ENCODE measurements at regions not wholly inside any gene's neighbourhood (a gene's known extent, or its start where the extent isn't known, plus 50 kb on each side); places are given as distances from the start of the nearest gene placed in this dataset.

DNA sequence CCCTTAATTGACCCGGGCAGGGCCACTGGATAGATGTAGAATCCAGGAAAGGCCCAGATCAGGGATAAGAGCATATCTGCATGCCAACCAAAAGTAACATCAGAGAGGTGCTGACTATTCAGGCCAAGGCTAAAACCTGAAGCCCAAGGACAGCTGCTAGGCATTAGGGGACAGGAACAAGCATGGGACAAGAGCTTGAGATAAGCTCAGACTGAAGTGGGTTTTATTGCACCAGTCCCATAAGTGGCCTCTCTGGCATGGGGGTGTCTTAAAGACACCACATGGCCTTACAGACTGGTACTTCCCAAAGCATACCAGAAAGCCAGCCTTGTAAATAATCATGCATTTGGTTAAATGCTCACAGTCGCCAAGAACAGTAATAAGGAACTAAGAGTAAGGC lies 376.1 kb downstream of the FBXW7 start:
- DNase-seq (ENCODE audit: low spot score) = no peak

DNA sequence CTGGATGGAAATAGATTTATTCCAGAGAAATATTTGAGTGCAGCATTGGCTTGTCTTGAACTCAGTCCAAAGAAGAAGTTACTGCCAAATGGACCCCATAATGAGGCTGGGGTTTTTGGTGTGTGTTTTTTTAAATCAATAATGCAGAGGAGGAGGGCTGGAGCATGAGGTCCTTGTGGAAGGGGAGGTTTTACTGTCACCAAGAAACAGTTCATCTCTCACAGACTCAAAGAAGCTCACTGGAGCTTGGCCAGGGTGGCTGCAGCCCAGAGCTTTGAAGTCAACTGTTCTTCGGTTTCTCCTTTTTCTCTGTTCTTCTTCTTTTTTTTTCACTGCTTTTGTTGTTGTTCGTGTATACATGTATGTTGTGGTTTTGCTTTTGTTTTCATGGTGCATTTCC lies 377.7 kb downstream of the FBXW7 start:
- DNase-seq (ENCODE audit: low spot score) = no peak

DNA sequence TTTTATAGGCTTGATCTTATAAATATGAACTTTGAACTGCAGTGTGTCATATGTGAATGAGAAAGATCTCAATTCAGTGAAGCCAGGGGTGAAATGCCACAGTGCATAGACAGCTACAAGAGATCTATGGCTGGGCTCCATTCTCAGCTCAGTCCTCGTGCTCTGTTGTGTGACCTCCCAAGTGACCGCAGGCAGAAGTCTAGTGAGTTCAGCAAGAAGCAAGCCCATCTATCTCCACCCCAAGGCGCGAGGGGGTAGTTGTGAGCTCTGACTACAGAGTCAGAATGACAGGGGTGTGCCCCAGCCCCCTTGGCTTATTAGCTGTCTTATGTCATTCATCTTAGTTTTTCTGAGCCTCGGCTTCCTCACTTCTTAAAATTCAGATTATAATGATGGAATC lies 378.3 kb downstream of the FBXW7 start:
- DNase-seq (ENCODE audit: low spot score) = no peak

DNA sequence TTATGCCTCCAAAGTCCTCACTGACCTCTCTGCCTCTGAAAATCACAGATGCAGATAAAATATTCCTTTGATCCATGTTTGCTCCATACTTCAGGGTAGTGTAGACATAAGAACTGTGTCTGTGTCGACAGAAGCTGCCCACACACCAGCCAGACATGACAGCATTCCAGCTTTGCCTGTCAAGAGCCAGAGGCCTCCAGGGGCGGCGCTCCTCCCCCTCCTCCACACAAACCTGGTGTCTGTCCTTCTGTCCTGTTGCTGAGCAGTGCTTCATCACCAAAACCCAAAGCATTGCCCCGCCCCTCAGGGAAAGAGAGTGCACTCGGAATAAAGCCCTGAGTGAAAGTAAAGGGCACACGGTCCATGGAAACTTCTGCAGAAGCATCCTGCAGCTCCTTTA lies 379.4 kb downstream of the FBXW7 start:
- peak; percentile 23 for DNase-seq (ENCODE audit: low spot score)

DNA sequence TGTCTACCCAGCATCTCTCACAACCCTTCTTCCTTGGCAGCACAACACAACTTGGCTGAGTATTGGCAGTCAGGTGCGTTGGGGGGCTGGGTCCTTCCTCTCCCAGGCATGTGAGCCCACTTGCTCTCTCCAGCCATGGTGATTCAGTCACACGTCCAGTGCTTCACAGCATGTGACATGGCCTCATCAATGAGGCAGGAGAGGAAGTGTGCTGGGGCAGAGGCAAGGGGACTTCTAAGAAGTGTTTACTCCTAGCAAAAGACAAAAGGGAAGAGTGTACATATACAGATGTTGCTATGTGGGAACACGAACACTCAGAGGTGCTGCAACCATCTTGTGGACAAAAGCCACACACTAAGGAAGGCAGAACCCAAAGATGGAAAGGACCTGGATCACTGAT lies 380.8 kb downstream of the FBXW7 start:
- DNase-seq (ENCODE audit: low spot score) = no peak

DNA sequence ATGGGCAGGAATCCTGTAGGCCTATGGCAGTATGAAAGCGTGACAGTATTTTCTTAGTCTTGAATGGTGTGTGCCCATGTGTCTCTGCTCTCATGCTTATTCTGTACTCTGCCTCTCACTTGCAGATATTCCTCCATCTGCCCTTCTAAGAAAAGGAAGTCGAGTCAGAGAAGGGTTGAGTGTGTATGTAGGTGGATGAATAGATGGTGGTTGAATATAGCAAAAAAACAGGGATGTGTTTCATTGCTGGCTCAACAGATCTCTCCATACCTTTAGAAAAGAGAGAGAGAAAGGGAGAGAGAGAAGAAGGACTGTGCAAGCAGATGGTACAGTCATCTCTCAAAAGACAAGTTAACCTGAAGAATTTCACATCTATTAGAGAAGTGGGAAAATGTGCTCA lies 381.5 kb downstream of the FBXW7 start:
- no peak for DNase-seq (ENCODE audit: low spot score)

DNA sequence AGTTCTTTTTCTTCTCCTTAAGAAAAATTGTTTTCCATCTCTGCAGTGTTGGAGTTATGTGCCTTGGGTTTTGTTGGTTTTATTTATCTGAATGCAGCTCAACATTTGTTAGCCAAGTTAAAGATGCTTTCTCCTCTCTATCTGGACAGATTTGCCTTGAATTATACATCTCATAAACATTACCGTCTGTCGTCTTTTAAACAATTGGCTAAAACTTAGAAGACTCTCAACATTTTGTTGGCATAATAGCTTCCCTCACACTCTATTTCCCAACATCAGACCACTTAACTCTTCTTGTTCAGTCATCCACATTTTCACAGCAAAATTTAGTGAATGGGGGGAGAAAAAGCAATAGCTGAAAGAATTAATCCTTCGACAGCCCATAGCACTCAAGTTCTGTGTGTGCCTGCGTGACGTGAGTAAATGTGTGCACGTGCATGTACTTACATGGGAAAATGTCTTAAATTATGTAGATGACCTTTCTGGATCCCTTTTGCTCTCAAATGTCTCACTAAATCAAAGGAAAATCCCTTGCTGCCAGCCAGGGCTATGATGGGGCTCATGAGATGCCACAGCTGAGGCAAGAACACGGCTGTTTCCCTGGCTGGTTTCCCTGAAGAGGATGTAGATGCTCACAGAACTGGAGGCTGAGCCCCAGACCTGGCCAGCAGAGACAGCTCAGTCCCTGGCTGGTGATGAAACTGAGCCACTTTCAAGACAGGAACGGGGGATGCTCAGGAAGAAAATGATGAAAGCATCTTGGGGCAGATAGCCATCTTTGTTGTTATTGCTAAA lies 382.2 kb downstream of the FBXW7 start:
- DNase-seq (ENCODE audit: low spot score) = no peak

DNA sequence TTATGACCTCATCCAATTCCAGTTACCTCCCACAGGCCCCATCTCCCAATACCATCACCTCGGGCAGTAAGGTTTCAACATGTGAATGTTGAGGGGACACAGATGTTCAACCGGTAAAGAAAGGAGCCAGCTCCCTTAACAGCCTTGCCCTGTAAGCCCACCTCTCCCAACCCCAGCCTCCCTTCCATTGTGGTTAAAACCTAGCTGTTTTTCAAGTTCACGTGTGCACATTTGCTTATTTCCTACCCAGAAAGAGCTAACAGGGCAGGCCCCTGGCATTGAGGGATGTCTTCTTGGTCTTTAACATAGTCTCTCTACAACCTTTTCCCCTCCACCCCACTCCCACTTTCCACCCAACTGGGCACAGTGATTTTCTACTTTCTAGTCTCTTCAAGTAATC lies 385.7 kb downstream of the FBXW7 start:
- no peak for DNase-seq (ENCODE audit: low spot score)

DNA sequence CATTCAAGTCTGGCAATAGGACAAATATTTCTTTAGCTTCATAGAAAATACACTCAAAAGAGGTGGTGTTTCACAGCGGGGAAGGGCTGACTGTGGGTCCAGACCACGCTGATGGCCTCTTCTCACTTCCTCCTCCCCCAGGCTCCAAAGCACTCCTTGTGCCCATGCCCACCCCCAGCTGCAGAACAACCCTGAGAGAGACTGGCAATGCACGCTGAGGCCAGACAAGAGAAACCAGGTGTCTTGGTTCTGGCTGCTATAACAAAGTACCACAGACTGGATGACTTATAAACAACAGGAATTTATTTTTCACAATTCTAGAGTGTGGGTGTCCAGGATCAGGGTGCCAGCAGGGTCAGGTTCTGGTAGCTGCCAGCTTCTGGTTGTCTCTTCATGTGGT lies 386.1 kb downstream of the FBXW7 start:
- DNase-seq (ENCODE audit: low spot score) = no peak

DNA sequence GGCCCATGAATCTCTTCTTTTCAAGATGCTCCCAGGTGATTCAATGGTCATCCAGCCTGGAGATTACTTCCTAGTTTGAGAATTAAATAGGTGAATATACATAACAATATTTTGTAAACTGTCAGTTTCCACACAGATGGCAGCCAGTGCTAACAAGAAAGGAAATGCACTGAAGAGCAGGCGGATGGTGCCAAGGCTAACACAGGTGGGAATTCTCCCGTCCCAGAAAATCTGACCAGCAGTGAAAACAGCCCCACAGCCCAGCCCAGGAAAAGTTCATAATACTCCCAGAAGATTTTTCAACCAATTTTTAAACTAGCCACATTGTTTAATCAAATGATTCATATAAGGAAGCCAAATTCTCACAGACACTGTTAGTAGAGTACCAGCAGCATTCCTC lies 387.2 kb upstream of the GATB start:
- no peak for DNase-seq (ENCODE audit: low spot score)

DNA sequence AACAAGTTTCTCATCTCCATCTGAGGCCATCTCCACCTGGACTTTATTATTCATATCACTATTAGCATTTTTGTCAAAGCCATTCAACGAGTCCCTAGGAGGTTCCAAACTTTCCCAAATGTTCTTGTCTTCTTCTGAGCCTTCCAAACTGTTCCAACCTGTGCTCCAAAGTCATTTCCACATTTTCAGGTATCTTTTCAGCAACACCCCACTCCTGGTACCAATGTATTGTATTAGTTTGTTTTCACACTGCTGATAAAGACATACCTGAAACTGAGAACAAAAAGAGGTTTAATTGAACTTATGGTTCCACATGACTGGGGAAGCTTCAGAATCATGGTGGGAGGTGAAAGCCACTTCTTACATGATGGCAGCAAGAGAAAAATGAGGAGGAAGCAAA lies 385.4 kb upstream of the GATB start:
- no peak for DNase-seq (ENCODE audit: low spot score)

DNA sequence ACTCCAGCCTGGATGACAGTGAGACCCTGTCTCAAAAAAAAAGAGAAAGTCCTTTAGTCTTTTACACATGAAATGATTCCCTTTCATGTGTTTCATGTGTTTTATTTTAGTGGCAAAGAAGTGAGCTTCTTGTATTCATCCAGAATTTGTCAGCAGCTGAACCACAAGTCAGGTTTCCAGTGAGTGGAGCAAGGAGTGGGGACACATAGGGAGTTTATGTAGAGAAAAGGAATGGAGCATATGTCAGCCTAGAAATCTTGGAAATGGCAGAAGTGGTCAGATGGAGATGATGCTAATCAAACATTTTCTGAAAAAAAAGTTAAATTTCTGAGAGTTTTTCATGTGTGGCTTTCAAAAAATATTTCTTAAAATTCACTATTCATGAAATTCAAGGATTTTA lies 383.0 kb upstream of the GATB start:
- DNase-seq (ENCODE audit: low spot score) = no peak

DNA sequence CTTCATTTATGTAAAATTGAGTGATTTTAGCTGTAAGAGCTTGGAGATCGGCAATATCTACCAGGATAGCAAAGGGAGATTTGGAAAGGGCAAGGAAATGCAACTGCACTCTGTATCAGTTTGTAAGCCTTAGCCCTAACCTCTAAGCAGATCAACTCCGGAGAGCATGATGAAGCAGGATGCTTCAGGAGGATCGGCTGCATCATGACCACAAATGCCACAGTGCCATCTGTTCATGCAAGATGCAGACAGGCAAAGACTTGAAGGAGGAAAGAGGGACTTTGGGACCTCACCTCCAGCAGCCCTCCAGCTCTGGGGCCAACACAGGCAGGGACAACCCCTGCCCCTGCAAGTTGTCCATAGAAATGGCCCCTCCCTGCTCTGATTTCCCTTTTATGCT lies 377.6 kb upstream of the GATB start:
- no peak for DNase-seq (ENCODE audit: low spot score)

DNA sequence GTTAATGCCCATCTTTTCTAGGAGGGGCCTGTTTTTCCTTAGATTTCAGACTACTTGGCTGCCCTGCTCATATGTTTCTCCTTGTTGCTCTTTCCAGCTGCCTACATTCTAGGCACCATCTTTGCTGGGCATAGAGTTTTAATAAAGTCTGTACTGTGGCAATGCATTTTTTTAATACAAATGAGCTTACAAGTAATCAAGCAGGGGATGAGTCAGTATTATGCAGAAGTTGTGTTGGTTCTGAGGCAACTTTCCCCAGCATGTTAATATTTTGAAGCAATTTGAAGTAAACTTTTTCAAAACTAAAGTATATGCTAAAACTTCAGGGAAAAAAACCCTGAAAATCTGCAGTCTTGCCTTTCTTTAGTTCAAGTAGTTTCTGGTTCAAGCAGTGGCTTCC lies 372.0 kb upstream of the GATB start:
- no peak for DNase-seq (ENCODE audit: low spot score)

DNA sequence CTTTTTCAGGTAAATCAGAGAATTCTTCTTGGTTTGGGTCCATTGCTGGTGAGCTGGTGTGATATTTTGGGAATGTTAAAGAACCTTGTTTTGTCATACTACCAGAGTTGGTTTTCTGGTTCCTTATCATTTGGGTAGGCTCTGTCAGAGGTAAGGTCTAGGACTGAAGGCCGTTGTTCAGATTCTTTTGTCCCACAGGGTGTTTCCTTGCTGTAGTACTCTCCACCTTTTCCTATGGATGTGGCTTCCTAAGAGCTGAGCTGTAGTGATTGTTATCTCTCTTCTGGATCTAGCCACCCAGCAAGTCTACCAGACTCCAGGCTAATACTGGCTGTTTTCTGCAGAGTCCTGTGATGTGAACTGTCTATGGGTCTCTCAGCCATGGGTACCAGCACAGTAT lies 367.5 kb upstream of the GATB start:
- no peak for DNase-seq (ENCODE audit: low spot score)

DNA sequence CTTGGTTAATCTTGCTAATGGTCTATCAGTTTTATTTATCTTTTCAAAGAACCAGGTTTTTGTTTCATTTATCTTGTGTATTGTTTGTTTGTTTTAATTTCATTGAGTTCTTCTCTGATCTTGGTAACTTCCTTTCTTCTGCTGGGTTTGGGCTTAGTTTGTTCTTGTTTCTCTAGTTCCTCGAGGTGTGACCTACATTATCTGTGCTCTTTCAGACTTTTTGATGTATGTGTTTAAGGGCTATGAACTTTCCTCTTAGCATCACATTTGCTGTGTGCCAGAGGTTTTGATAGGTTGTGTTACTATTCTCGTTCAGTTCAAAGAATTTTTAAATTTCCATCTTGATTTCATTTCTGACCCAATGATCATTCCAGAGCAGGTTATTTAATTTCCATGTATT lies 365.4 kb upstream of the GATB start:
- no peak for DNase-seq (ENCODE audit: low spot score)

DNA sequence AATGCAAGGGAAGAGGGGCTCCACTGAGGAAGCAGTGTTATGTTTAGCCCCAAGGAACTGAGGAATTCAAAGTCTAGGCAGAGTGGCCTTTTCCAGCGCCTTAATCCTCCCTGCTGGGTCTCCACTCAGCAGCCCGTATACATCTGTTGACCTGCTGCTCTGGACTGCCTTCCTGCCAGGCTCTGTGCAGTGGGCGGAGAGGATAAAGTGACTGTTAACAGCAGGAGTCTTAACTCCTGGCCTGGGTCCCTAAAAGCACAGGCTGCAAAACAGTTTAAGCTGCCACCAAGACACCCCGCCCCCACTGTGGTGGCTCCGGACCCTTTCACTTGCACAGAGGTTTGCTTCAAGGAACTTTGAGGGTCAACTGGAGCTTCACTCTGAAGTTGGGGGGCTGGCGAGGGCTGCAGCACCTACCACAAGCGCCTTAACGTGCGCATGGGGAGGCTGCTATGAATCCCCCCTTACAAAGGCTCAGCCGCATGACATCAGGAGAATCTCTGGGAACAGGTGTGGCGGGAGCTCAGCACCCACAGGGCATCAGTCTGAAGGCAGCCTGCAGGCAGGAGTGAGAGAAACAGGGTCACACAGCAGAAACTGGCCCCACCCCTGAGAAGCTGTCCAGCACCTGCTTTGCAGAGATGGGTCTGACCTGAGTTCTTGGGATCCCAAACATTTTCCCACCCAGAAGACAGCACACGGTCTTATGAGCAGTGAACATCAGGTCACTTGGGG lies 358.2 kb upstream of the GATB start:
- no peak for DNase-seq (ENCODE audit: low spot score)

DNA sequence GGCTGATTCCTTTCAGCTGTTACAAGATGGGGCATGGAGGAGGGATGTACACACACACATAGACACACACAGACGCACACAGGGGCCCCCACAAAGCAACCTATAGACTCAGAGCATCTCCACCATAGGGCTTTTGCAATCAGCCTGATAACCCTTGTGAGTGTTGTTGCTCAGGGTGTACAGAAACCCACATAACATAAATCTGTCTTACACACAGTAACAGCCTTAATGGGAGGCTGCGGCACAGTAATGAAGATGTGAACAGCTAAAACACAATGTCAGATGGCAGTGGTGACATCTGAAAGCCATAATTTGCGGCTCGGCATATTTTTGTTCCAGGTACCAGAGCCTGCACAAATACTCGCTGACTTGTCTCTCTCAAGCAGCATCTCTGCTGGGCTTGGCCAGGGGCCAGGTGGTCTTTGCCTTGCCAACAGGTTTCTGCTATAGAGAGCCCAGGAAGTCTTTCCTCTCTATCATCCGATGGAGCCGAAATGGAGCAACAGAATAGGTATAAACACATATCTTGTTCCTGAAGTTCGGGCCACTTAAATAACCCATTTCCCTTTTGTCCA lies 357.2 kb upstream of the GATB start:
- no peak for DNase-seq (ENCODE audit: low spot score)

DNA sequence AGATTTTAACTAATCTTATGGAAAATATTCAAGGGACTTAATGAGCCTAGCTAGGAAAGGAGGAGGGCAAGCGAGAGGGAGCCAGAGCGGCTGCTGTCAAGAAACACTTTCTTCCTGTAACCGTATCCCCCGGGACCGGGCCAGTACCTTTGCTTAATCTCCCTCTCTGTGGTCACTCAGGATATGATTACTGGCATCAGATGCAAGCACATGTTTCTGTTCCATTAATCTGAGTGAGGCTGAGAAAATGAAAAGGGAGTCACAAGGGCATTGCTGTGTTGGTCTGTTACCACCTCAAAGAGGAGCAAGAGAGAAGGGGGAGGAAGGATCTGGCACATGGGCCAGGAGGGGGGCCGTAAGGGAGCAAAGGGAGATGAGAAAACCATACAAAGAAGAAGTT lies 356.7 kb upstream of the GATB start:
- no peak for DNase-seq (ENCODE audit: low spot score)

DNA sequence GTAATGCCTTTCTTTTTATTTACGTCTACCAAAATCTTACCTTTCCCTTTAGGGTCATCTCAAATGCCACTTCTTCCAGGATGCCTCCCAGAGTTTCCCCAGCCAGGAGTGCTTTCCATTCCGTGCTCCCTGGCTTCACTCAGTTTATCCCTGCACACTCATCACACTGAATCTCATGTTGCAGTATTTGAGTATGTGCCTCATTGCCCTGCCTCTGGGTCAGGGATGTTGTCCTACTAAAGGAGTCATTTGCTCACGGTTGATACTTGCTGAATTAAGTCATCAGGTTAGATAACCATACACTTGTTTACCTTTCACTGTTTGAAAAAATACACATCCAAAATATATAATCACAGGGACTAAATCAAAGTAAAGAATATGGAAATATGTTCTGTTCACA lies 356.2 kb upstream of the GATB start:
- no peak for DNase-seq (ENCODE audit: low spot score)

DNA sequence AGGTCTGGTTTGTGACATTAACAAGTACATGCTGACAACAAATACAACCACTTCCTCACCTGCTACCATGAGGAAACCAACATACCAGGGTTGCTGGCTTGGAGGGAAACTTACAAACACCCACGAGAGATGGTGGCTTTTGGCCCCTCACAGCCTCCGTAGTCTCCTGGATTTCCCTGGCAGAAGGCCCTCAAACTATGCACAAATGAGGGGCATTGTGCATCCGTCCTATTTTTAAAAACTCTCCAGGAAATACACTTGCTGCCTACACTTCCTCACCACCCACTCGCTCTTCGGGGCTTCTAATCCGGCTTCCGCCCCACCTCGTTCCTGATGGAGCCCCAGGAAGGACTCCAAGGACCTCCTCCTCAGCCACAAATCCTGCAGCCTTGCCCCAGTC lies 355.0 kb upstream of the GATB start:
- DNase-seq (ENCODE audit: low spot score) = no peak

DNA sequence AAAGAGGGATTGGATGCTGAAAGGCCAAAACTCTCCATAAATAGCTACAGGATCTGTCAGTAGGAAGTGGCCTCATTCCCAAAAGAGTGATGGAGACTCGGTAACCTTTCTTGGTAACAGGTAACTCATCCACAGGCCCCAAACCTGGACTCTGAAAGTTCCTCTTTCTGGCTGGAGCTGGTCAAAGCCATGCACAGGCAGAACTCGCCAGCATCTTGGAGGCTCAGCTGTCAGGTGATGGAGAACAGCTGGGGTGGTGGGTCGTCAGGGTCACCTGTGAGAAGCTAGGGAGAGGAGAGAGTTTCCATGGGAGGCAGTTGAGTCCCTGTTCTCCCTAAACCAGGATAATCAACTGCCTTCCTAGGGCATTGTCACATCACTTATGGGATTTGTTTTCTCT lies 354.3 kb upstream of the GATB start:
- DNase-seq (ENCODE audit: low spot score) = no peak

DNA sequence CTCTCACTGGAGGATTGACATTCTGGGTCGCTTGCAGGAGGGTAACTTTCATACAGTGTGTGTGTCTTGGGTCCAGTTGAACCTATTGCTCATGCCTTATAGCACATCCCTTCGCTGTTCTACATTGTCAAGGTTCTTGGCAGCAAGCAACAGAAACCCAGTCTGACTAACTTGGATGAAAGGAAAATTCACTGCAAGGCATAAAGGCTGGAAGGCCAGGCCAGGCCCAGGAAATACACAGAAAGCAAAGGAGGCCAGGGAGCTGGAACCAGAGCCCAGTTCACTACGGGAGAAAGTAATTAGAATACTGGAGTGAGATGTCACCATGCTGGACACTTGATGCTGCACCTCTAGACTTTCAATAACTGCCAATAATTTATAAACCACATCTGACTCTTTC lies 353.8 kb upstream of the GATB start:
- no peak for DNase-seq (ENCODE audit: low spot score)

DNA sequence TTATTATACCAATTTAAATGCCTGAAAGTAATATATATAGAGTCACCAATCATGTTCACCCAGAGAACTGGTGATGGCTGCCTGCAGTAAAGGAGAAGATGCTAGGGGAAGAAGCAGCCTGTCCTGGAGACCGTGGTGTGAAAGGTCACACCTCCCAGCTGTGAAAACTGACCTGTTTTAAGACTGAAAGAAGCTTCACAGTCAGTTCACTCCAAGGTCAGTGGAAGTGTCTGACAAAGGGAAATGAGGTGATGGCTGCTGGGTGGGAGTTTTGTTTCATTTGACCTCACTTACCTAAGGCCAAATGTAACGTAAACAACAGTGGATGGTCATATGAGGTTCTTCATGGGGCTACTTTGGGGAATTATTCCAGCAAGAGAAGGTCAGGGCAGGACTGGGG lies 352.1 kb upstream of the GATB start:
- no peak for DNase-seq (ENCODE audit: low spot score)

Measured in AG20443 (cell line).